SK-N-SH treated with all-trans-retinoic acid at 6 μM for 48 hours (cell line): ENCODE measurements at regions not wholly inside any gene's neighbourhood (a gene's known extent, or its start where the extent isn't known, plus 50 kb on each side); places are given as distances from the start of the nearest gene placed in this dataset.

ENCODE experiments used
- ATAC-seq: fragments of 200-7000 bp; cut with Tn5 transposase; 3 replicates; pipeline ENCODE4 v1.9.1; 2020; ENCODE audit warnings: mild to moderate bottlenecking, moderate library complexity
- ARNTL ChIP-seq: fragments of 450-650 bp; formaldehyde crosslinking; IDR thresholded peaks from 2 replicates; pipeline ENCODE4 v1.5.0; 2020; ENCODE audit warnings: low read depth, mild to moderate bottlenecking, moderate library complexity, borderline replicate concordance
- BACH2 ChIP-seq: fragments of 250-450 bp; sonication (Bioruptor Pico); IDR thresholded peaks from 2 replicates; pipeline ENCODE4 v1.9.0; 2021; ENCODE audit warnings: mild to moderate bottlenecking, borderline replicate concordance
- CREB5 ChIP-seq: fragments of 250-450 bp; sonication (Bioruptor Pico); IDR thresholded peaks from 2 replicates; pipeline ENCODE4 v1.5.1; 2020; ENCODE audit warnings: low read depth, mild to moderate bottlenecking, moderate library complexity
- CSDC2 ChIP-seq: fragments of 250-450 bp; sonication (Bioruptor Pico); IDR thresholded peaks from 2 replicates; pipeline ENCODE4 v1.5.0; 2020; ENCODE audit warnings: mild to moderate bottlenecking, moderate library complexity
- ESRRG ChIP-seq: fragments of 250-450 bp; sonication (Bioruptor Pico); IDR thresholded peaks from 2 replicates; pipeline ENCODE4 v1.6.1; 2021; ENCODE audit warnings: mild to moderate bottlenecking
- GLIS3 ChIP-seq: fragments of 250-450 bp; sonication (Bioruptor Pico); IDR thresholded peaks from 2 replicates; pipeline ENCODE4 v1.5.0; 2020; ENCODE audit warnings: mild to moderate bottlenecking, moderate library complexity
- ISL1 ChIP-seq: fragments of 250-450 bp; sonication (Bioruptor Pico); IDR thresholded peaks from 2 replicates; pipeline ENCODE4 v2.1.2; 2022; ENCODE audit warnings: mild to moderate bottlenecking, moderate library complexity
- OSR1 ChIP-seq: fragments of 250-450 bp; sonication (Bioruptor Pico); IDR thresholded peaks from 2 replicates; pipeline ENCODE4 v1.8.0; 2022; ENCODE audit warnings: moderate library complexity, mild to moderate bottlenecking, inconsistent platforms
- PATZ1 ChIP-seq: fragments of 250-450 bp; sonication (Bioruptor Pico); IDR thresholded peaks from 2 replicates; pipeline ENCODE4 v1.8.0; 2020; ENCODE audit warnings: mild to moderate bottlenecking, moderate library complexity, borderline replicate concordance
- POU6F1 ChIP-seq: fragments of 250-450 bp; sonication (Bioruptor Pico); IDR thresholded peaks from 2 replicates; pipeline ENCODE4 v1.8.0; 2021; ENCODE audit warnings: low read depth, mild to moderate bottlenecking, moderate library complexity, borderline replicate concordance
- PPARA ChIP-seq: fragments of 250-450 bp; sonication (Bioruptor Pico); IDR thresholded peaks from 2 replicates; pipeline ENCODE4 v1.5.0; 2020; ENCODE audit warnings: mild to moderate bottlenecking, borderline replicate concordance
- RARB ChIP-seq: fragments of 250-450 bp; sonication (Bioruptor Pico); IDR thresholded peaks from 2 replicates; pipeline ENCODE4 v1.8.0; 2021; ENCODE audit warnings: mild to moderate bottlenecking, moderate library complexity
- SNAI2 ChIP-seq: fragments of 250-450 bp; sonication (Bioruptor Pico); IDR thresholded peaks from 2 replicates; pipeline ENCODE4 v1.5.0; 2020; ENCODE audit warnings: mild to moderate bottlenecking, moderate library complexity
- TCF4 ChIP-seq: fragments of 250-450 bp; sonication (Bioruptor Pico); IDR thresholded peaks from 2 replicates; pipeline ENCODE4 v1.8.0; 2021; ENCODE audit warnings: mild to moderate bottlenecking, moderate library complexity, borderline replicate concordance
- TOX ChIP-seq: fragments of 250-450 bp; sonication (Bioruptor Pico); IDR thresholded peaks from 2 replicates; pipeline ENCODE4 v1.8.0; 2021; ENCODE audit warnings: mild to moderate bottlenecking, moderate library complexity, borderline replicate concordance
- TSHZ2 ChIP-seq: fragments of 250-450 bp; sonication (Bioruptor Pico); IDR thresholded peaks from 2 replicates; pipeline ENCODE4 v1.5.0; 2020; ENCODE audit warnings: mild to moderate bottlenecking, moderate library complexity
- ZC3H10 ChIP-seq: fragments of 250-450 bp; sonication (Bioruptor Pico); IDR thresholded peaks from 2 replicates; pipeline ENCODE4 v1.5.1; 2021; ENCODE audit warnings: mild to moderate bottlenecking, moderate library complexity
- ZFP3 ChIP-seq: fragments of 250-450 bp; sonication (Bioruptor Pico); IDR thresholded peaks from 2 replicates; pipeline ENCODE4 v1.5.0; 2020; ENCODE audit warnings: mild to moderate bottlenecking, moderate library complexity
- ZFP30 ChIP-seq: fragments of 450-650 bp; formaldehyde crosslinking; IDR thresholded peaks from 2 replicates; pipeline ENCODE4 v1.5.0; 2022; ENCODE audit warnings: mild to moderate bottlenecking, moderate library complexity
- ZNF565 ChIP-seq: fragments of 450-650 bp; formaldehyde crosslinking; conservative IDR thresholded peaks from 2 replicates; pipeline ENCODE4 v1.5.0; 2020; ENCODE audit warnings: low read depth, mild to moderate bottlenecking, moderate library complexity
- ZNF70 ChIP-seq: fragments of 450-650 bp; formaldehyde crosslinking; IDR thresholded peaks from 2 replicates; pipeline ENCODE4 v1.5.0; 2020; ENCODE audit warnings: mild to moderate bottlenecking, moderate library complexity
- ZNF8 ChIP-seq: fragments of 450-650 bp; formaldehyde crosslinking; IDR thresholded peaks from 2 replicates; pipeline ENCODE4 v1.5.0; 2020; ENCODE audit warnings: mild to moderate bottlenecking, moderate library complexity

GRCh38 chrX:97984641-97985040, 1100.9 kb downstream of the RPA4 start:
- TF ChIP-seq ZNF565 (CRISPR knock-in tag), result no peak
- TF ChIP-seq CREB5, result no peak
- no peak for TF ChIP-seq POU6F1
- TF ChIP-seq ZFP3 (CRISPR knock-in tag), result no peak
- no peak for TF ChIP-seq CSDC2 (CRISPR knock-in tag)
- no peak for TF ChIP-seq TSHZ2
- 0 out of 3 replicates have a peak, but pooled peaks have one; percentile 28 for ATAC-seq

- ATAC-seq, result no peak
- TF ChIP-seq ZNF8 (CRISPR knock-in tag) (no peak), RARB (CRISPR knock-in tag) (no peak), BACH2 (CRISPR knock-in tag) (no peak), ZNF70 (CRISPR knock-in tag) (no peak), CSDC2 (CRISPR knock-in tag) (no peak), CREB5 (no peak)
These were observed 1101.4 kb downstream of the RPA4 start for GRCh38 chrX:97985096-97985495.

- TF ChIP-seq ESRRG (CRISPR knock-in tag) (no peak), RARB (CRISPR knock-in tag) (no peak), ZNF8 (CRISPR knock-in tag) (no peak), TOX (CRISPR knock-in tag) (no peak), PATZ1 (CRISPR knock-in tag) (no peak), SNAI2 (CRISPR knock-in tag) (no peak), ZFP3 (CRISPR knock-in tag) (no peak), ZC3H10 (CRISPR knock-in tag) (no peak), ISL1 (CRISPR knock-in tag) (no peak), ZNF70 (CRISPR knock-in tag) (no peak), ARNTL (CRISPR knock-in tag) (no peak), OSR1 (no peak), CREB5 (no peak), POU6F1 (no peak), ZNF565 (CRISPR knock-in tag) (no peak), ZFP30 (CRISPR knock-in tag) (no peak), GLIS3 (CRISPR knock-in tag) (no peak), CSDC2 (CRISPR knock-in tag) (no peak), TCF4 (no peak), PPARA (CRISPR knock-in tag) (no peak)
- TF ChIP-seq, all 23 proteins: peak for 0
- no peak for ATAC-seq
These were observed 1104.3 kb downstream of the RPA4 start for GRCh38 chrX:97987979-97988378.
